ENCODE measurements at regions not wholly inside any gene's neighbourhood (a gene's known extent, or its start where the extent isn't known, plus 50 kb on each side); places are given as distances from the start of the nearest gene placed in this dataset.

DNA sequence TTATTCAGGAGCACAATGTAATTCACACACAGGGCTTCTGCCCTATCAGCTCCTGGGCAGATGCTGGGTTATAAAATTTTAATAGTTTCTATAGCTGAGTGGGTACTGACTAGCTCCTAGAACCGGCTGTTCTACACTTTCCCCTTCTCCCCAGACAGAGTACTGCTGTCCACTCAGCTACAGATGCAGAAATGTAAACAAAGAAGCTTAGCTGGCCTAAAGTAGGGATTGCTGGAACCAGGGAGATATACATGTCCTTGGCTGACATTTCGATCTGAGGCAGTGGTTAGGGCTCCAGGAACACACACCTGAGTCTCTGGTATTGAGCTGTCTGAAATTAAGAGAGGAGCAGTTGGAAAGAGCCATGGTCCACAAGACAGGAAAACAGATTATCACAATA, 211.5 kb upstream of the USP24 start:
- Histone ChIP-seq H3K27me3 (ENCODE audit: insufficient read depth, low read length, poor library complexity, severe bottlenecking) (no peaks in the 10 kb centered on the region), H3K4me2 (ENCODE audit: low read depth, low read length, poor library complexity, severe bottlenecking) (no peak overlapping the region), H3F3A (ENCODE audit: low read depth) (no peaks in the 10 kb centered on the region), H2AFZ (ENCODE audit: low read length) (no peak overlapping the region), H3K36me3 (ENCODE audit: insufficient read depth, low read length) (no peaks in the 10 kb centered on the region), H4K20me1 (ENCODE audit: insufficient read depth, low read length, poor library complexity, severe bottlenecking) (no peaks in the 10 kb centered on the region), H3K4me3 (ENCODE audit: low read length, poor library complexity, severe bottlenecking) (no peak overlapping the region), H3K4me1 (ENCODE audit: insufficient read depth, low read length, poor library complexity, severe bottlenecking) (no peaks in the 10 kb centered on the region), H3K9me3 (ENCODE audit: insufficient read depth, low read depth, low read length) (no peaks in the 10 kb centered on the region), H3K79me2 (ENCODE audit: insufficient read depth, low read length) (no peaks in the 10 kb centered on the region), H3K9ac (ENCODE audit: low read depth, low read length, poor library complexity, severe bottlenecking) (no peak overlapping the region), H3K9me2 (replicated peaks; ENCODE audit: low read depth, low read length) (no peaks in the 10 kb centered on the region)
- TF ChIP-seq, protein P1, sequence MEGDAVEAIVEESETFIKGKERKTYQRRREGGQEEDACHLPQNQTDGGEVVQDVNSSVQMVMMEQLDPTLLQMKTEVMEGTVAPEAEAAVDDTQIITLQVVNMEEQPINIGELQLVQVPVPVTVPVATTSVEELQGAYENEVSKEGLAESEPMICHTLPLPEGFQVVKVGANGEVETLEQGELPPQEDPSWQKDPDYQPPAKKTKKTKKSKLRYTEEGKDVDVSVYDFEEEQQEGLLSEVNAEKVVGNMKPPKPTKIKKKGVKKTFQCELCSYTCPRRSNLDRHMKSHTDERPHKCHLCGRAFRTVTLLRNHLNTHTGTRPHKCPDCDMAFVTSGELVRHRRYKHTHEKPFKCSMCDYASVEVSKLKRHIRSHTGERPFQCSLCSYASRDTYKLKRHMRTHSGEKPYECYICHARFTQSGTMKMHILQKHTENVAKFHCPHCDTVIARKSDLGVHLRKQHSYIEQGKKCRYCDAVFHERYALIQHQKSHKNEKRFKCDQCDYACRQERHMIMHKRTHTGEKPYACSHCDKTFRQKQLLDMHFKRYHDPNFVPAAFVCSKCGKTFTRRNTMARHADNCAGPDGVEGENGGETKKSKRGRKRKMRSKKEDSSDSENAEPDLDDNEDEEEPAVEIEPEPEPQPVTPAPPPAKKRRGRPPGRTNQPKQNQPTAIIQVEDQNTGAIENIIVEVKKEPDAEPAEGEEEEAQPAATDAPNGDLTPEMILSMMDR (conservative IDR thresholded peaks at IDR 0.05; ENCODE audit: low read length): no peak
- TF ChIP-seq EZH2phosphoT487 (IDR thresholded peaks at IDR 0.05; ENCODE audit: borderline replicate concordance): no peak

DNA sequence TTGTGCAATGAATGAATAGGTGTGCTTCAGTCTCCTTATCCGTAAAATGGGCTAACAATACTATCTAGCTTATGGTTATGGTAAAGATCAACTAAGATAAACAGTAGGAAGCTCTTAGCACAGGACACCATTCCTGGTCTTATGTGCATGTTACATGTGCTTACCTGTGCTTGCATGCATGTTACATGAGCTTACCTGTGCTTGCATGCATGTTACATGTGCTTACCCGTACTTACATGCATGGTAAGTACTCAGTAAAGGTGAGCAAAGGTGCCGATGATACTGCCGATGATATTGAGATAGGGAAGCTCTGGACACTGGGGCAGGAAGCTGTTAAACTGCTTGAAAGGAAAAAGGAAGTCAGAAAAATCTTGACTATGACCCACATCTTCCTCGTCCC, 211.0 kb upstream of the USP24 start:
- H2AFZ ChIP-seq (ENCODE audit: low read length): no peak overlapping the region
- no peaks in the 10 kb centered on the region for H3K4me1 ChIP-seq (ENCODE audit: insufficient read depth, low read length, poor library complexity, severe bottlenecking)
- H3K36me3 ChIP-seq (ENCODE audit: insufficient read depth, low read length): no peaks in the 10 kb centered on the region
- no peaks in the 10 kb centered on the region for H3K79me2 ChIP-seq (ENCODE audit: insufficient read depth, low read length)
- TF ChIP-seq, protein P1 (conservative IDR thresholded peaks at IDR 0.05; ENCODE audit: low read length): no peak
- no peak for TF ChIP-seq EZH2phosphoT487 (IDR thresholded peaks at IDR 0.05; ENCODE audit: borderline replicate concordance)
- H4K20me1 ChIP-seq (ENCODE audit: insufficient read depth, low read length, poor library complexity, severe bottlenecking): no peaks in the 10 kb centered on the region
- no peak overlapping the region for H3K9ac ChIP-seq (ENCODE audit: low read depth, low read length, poor library complexity, severe bottlenecking)
- H3K9me3 ChIP-seq (ENCODE audit: insufficient read depth, low read depth, low read length): no peaks in the 10 kb centered on the region
- H3K9me2 ChIP-seq (replicated peaks; ENCODE audit: low read depth, low read length): no peaks in the 10 kb centered on the region
- no peaks in the 10 kb centered on the region for H3F3A ChIP-seq (ENCODE audit: low read depth)
- no peak overlapping the region for H3K4me2 ChIP-seq (ENCODE audit: low read depth, low read length, poor library complexity, severe bottlenecking)
- no peak overlapping the region for H3K4me3 ChIP-seq (ENCODE audit: low read length, poor library complexity, severe bottlenecking)
- no peaks in the 10 kb centered on the region for H3K27me3 ChIP-seq (ENCODE audit: insufficient read depth, low read length, poor library complexity, severe bottlenecking)

DNA sequence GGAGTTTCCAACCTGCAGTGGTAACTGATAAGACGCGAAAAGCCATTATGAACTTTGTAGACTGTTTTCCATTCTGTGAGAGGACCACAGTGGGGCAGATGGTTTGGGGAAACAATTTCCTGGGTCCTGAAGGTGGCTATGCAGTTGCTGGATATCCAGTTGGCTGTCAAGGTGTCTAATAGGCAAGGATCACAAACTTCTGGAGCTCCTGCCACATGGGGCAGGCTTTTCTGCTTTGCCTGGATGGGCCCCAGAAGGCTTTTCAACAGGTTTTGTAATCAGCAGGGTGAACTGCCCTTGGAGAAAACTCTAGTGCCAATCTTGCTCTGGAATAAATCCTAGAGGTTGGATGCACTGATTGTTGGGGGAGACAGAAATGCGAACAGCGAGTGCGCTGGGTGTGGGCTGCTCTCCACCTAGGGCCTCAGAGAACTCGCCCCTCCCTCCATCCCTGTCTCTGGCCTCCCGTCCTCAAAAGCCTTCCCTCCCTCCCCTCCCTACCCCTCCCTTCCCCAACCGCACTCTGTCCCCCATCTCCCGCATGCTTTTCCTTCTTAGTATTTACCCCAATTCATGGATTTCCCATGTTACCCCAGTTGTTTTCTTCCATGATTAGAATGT, 210.3 kb upstream of the USP24 start:
- Histone ChIP-seq H3F3A (ENCODE audit: low read depth) (no peaks in the 10 kb centered on the region), H3K4me2 (ENCODE audit: low read depth, low read length, poor library complexity, severe bottlenecking) (no peak overlapping the region), H3K79me2 (ENCODE audit: insufficient read depth, low read length) (no peaks in the 10 kb centered on the region), H3K4me3 (ENCODE audit: low read length, poor library complexity, severe bottlenecking) (no peak overlapping the region), H3K9me3 (ENCODE audit: insufficient read depth, low read depth, low read length) (no peaks in the 10 kb centered on the region), H3K4me1 (ENCODE audit: insufficient read depth, low read length, poor library complexity, severe bottlenecking) (no peaks in the 10 kb centered on the region), H3K36me3 (ENCODE audit: insufficient read depth, low read length) (no peaks in the 10 kb centered on the region), H4K20me1 (ENCODE audit: insufficient read depth, low read length, poor library complexity, severe bottlenecking) (no peaks in the 10 kb centered on the region), H3K9me2 (replicated peaks; ENCODE audit: low read depth, low read length) (0 out of 2 replicates have a peak, but pooled peaks cover 3% of the 10 kb centered on the region), H3K9ac (ENCODE audit: low read depth, low read length, poor library complexity, severe bottlenecking) (no peak overlapping the region), H3K27me3 (ENCODE audit: insufficient read depth, low read length, poor library complexity, severe bottlenecking) (no peaks in the 10 kb centered on the region), H2AFZ (ENCODE audit: low read length) (no peak overlapping the region)
- TF ChIP-seq, protein P1 (conservative IDR thresholded peaks at IDR 0.05; ENCODE audit: low read length): no peak
- no peak for TF ChIP-seq EZH2phosphoT487 (IDR thresholded peaks at IDR 0.05; ENCODE audit: borderline replicate concordance)

All from Loucy (cell line).